ENCODE measurements at regions not wholly inside any gene's neighbourhood (a gene's known extent, or its start where the extent isn't known, plus 50 kb on each side); places are given as distances from the start of the nearest gene placed in this dataset.

GRCh38 chr2:123917241-123917640, 107.8 kb upstream of the CNTNAP5 start:
- peaks cover 2% of the 10 kb centered on the region for H3K27me3 Mint-ChIP-seq (ENCODE audit: insufficient read depth, low read depth, poor library complexity)
- DNase-seq (ENCODE audit: low spot score) (no peak), ATAC-seq (no peak)
- no peaks in the 10 kb centered on the region for H3K27me3 ChIP-seq (ENCODE audit: insufficient read depth)
- no peak overlapping the region for H3K4me3 Mint-ChIP-seq
- no peaks in the 10 kb centered on the region for H3K4me1 ChIP-seq (ENCODE audit: insufficient read depth)
- H3K4me3 ChIP-seq, result no peak overlapping the region
- H2AFZ ChIP-seq, result no peak overlapping the region
- no peaks in the 10 kb centered on the region for H3K36me3 ChIP-seq (ENCODE audit: insufficient read depth)
- H3K4me1 Mint-ChIP-seq, result 0 out of 3 replicates have a peak, but pooled peaks cover 3% of the 10 kb centered on the region
- no peaks in the 10 kb centered on the region for H3K9me2 ChIP-seq (ENCODE audit: insufficient read depth)
- H3K9me3 Mint-ChIP-seq, result peaks cover under 1% of the 10 kb centered on the region
- no peaks in the 10 kb centered on the region for H3F3A ChIP-seq (replicated peaks; ENCODE audit: low read depth)
- H3K27ac Mint-ChIP-seq, result no peak overlapping the region
- TF ChIP-seq EZH2phosphoT487 (IDR thresholded peaks at IDR 0.05; ENCODE audit: unreplicated experiment) (no peak), ZNF331 (CRISPR knock-in tag; IDR thresholded peaks at IDR 0.05; ENCODE audit: low read depth) (no peak), NANOG (IDR thresholded peaks at IDR 0.05; ENCODE audit: borderline replicate concordance) (no peak), ZNF114 (CRISPR knock-in tag; IDR thresholded peaks at IDR 0.05) (no peak)
- H3K79me2 ChIP-seq (replicated peaks; ENCODE audit: insufficient read depth), result no peaks in the 10 kb centered on the region
- no peaks in the 10 kb centered on the region; the same call in 2 of the 3 replicates for H3K36me3 Mint-ChIP-seq (ENCODE audit: low read depth)
- no peaks in the 10 kb centered on the region for H4K20me1 ChIP-seq (replicated peaks; ENCODE audit: insufficient read depth)
- H3K4me2 ChIP-seq, result no peak overlapping the region
- H3K27ac ChIP-seq (ENCODE audit: low read depth), result no peak overlapping the region

- Histone ChIP-seq H3K4me3 (no peak overlapping the region), H3K27ac (ENCODE audit: low read depth) (no peak overlapping the region), H3F3A (replicated peaks; ENCODE audit: low read depth) (no peaks in the 10 kb centered on the region), H3K4me1 (ENCODE audit: insufficient read depth) (no peaks in the 10 kb centered on the region), H3K9me2 (ENCODE audit: insufficient read depth) (no peaks in the 10 kb centered on the region), H4K20me1 (replicated peaks; ENCODE audit: insufficient read depth) (no peaks in the 10 kb centered on the region), H3K4me2 (no peak overlapping the region), H3K36me3 (ENCODE audit: insufficient read depth) (no peaks in the 10 kb centered on the region), H3K27me3 (ENCODE audit: insufficient read depth) (no peaks in the 10 kb centered on the region), H2AFZ (no peak overlapping the region), H3K79me2 (replicated peaks; ENCODE audit: insufficient read depth) (no peaks in the 10 kb centered on the region)
- ATAC-seq, result no peak
- Mint-ChIP-seq H3K27me3 (ENCODE audit: insufficient read depth, low read depth, poor library complexity) (no peaks in the 10 kb centered on the region), H3K27ac (no peak overlapping the region), H3K36me3 (ENCODE audit: low read depth) (peaks cover 9% of the 10 kb centered on the region; the same call in 2 of the 3 replicates), H3K4me1 (peaks cover 9% of the 10 kb centered on the region; the same call in 2 of the 3 replicates), H3K9me3 (peaks cover 10% of the 10 kb centered on the region), H3K4me3 (no peak overlapping the region)
- DNase-seq (ENCODE audit: low spot score), result no peak
- TF ChIP-seq ZNF331 (CRISPR knock-in tag; IDR thresholded peaks at IDR 0.05; ENCODE audit: low read depth) (no peak), STAT1 (IDR thresholded peaks at IDR 0.05; ENCODE audit: unreplicated experiment) (no peak), EZH2 (IDR thresholded peaks at IDR 0.05; ENCODE audit: low read depth, unreplicated experiment) (no peak), CREB1 (CRISPR knock-in tag; IDR thresholded peaks at IDR 0.05; ENCODE audit: low read depth) (no peak), NANOG (IDR thresholded peaks at IDR 0.05; ENCODE audit: borderline replicate concordance) (no peak), ZNF114 (CRISPR knock-in tag; IDR thresholded peaks at IDR 0.05) (no peak), EZH2phosphoT487 (IDR thresholded peaks at IDR 0.05; ENCODE audit: unreplicated experiment) (no peak), CTCF (conservative IDR thresholded peaks at IDR 0.05; ENCODE audit: low read depth in 2 of 2) (no peak), REST (IDR thresholded peaks at IDR 0.05; ENCODE audit: unreplicated experiment) (no peak), POLR2AphosphoS5 (IDR thresholded peaks at IDR 0.05; ENCODE audit: low read depth) (no peak), ETS1 (IDR thresholded peaks at IDR 0.05) (no peak)
These were observed 96.7 kb upstream of the CNTNAP5 start for GRCh38 chr2:123928358-123928757.

All from GM23338 (cell line).